A673 (cell line): ENCODE measurements at regions not wholly inside any gene's neighbourhood (a gene's known extent, or its start where the extent isn't known, plus 50 kb on each side); places are given as distances from the start of the nearest gene placed in this dataset.

Experiments
- CTCF ChIP-seq: fragments of 300-800, 200-600 bp; sonication (generic); conservative IDR thresholded peaks from 2 replicates; pipeline ENCODE4 v1.5.1; 2017; ENCODE audit warnings: low read depth, mild to moderate bottlenecking, antibody characterized with exemption, low read length, moderate library complexity, mixed read lengths
- EZH2 ChIP-seq: fragments of 200-600 bp; sonication (generic); IDR thresholded peaks from 2 replicates; pipeline ENCODE4 v1.6.1; 2017; ENCODE audit warnings: borderline replicate concordance, low read depth, mild to moderate bottlenecking, mixed read lengths, antibody characterized with exemption, low read length; ENCODE audit not compliant: poor library complexity, severe bottlenecking

GRCh38 chr5:42338136-42338535, 85.1 kb upstream of the GHR start:
- TF ChIP-seq CTCF (no peak), EZH2 (no peak)
